Endothelial cell of umbilical vein (primary cell): ENCODE measurements at regions not wholly inside any gene's neighbourhood (a gene's known extent, or its start where the extent isn't known, plus 50 kb on each side); places are given as distances from the start of the nearest gene placed in this dataset.

Source experiments
- EZH2 ChIP-seq: IDR thresholded peaks from 2 replicates; pipeline ENCODE4 v1.6.1; 2012; ENCODE audit warnings: borderline replicate concordance, low read depth, mild to moderate bottlenecking, moderate library complexity, low read length, inconsistent platforms; ENCODE audit not compliant: severe bottlenecking
- FOS ChIP-seq: IDR thresholded peaks from 2 replicates; pipeline ENCODE4 v1.6.1; 2011; ENCODE audit warnings: mild to moderate bottlenecking, low read length, moderate library complexity, borderline replicate concordance; ENCODE audit not compliant: insufficient read depth
- GATA2 ChIP-seq: IDR thresholded peaks from 2 replicates; pipeline ENCODE4 v1.7.0; 2011; ENCODE audit warnings: low read depth, mild to moderate bottlenecking, moderate library complexity, mixed read lengths, low read length; ENCODE audit not compliant: insufficient read length, insufficient read depth
- JUN ChIP-seq: IDR thresholded peaks from 2 replicates; pipeline ENCODE4 v1.6.1; 2011; ENCODE audit warnings: borderline replicate concordance, low read depth; ENCODE audit not compliant: insufficient read length, insufficient read depth
- MAX ChIP-seq: IDR thresholded peaks from 2 replicates; pipeline ENCODE4 v1.6.1; 2011; ENCODE audit not compliant: insufficient read depth, insufficient read length
- MYC ChIP-seq: IDR thresholded peaks from one replicate; pipeline ENCODE4 v1.6.1; 2011; ENCODE audit warnings: mild to moderate bottlenecking, low read depth, low read length
- POLR2A ChIP-seq: IDR thresholded peaks from 2 replicates; pipeline ENCODE4 v1.6.1; 2012; ENCODE audit warnings: low read depth, mild to moderate bottlenecking, control low read depth, low read length
- POLR2AphosphoS5 ChIP-seq: IDR thresholded peaks from 2 replicates; pipeline ENCODE4 v1.6.1; 2012; ENCODE audit warnings: low read depth, mild to moderate bottlenecking, control low read depth, low read length, moderate library complexity; ENCODE audit not compliant: insufficient read depth
- TF ChIP-seq, protein P1 (sequence below), 2 donors: IDR thresholded peaks; 1 replicate in 1 of 2; 2 replicates in 1 of 2; pipeline ENCODE4 v1.5.1; 2011; ENCODE audit warnings: low read length in 2 of 2, mild to moderate bottlenecking in 2 of 2, moderate library complexity in 2 of 2, control low read depth in 1 of 2, inconsistent platforms in 1 of 2, low read depth in 1 of 2; ENCODE audit not compliant: insufficient read depth in 1 of 2; ENCODE audit errors: extremely low read depth in 1 of 2

GRCh38 chrX:43315622-43316021 is 340.5 kb upstream of the MAOA start:
- no peak for TF ChIP-seq FOS
- TF ChIP-seq, protein P1, sequence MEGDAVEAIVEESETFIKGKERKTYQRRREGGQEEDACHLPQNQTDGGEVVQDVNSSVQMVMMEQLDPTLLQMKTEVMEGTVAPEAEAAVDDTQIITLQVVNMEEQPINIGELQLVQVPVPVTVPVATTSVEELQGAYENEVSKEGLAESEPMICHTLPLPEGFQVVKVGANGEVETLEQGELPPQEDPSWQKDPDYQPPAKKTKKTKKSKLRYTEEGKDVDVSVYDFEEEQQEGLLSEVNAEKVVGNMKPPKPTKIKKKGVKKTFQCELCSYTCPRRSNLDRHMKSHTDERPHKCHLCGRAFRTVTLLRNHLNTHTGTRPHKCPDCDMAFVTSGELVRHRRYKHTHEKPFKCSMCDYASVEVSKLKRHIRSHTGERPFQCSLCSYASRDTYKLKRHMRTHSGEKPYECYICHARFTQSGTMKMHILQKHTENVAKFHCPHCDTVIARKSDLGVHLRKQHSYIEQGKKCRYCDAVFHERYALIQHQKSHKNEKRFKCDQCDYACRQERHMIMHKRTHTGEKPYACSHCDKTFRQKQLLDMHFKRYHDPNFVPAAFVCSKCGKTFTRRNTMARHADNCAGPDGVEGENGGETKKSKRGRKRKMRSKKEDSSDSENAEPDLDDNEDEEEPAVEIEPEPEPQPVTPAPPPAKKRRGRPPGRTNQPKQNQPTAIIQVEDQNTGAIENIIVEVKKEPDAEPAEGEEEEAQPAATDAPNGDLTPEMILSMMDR (IDR thresholded peaks at IDR 0.05; ENCODE audit: extremely low read depth in 1 of 2, insufficient read depth in 1 of 2, low read depth in 1 of 2, low read length in 2 of 2) = no peak
- no peak for TF ChIP-seq MAX
- TF ChIP-seq POLR2A = no peak
- no peak for TF ChIP-seq MYC
- no peak for TF ChIP-seq POLR2AphosphoS5
- no peak for TF ChIP-seq EZH2
- no peak for TF ChIP-seq JUN
- TF ChIP-seq GATA2 = no peak
